ENCODE measurements at regions not wholly inside any gene's neighbourhood (a gene's known extent, or its start where the extent isn't known, plus 50 kb on each side); places are given as distances from the start of the nearest gene placed in this dataset.

DNA sequence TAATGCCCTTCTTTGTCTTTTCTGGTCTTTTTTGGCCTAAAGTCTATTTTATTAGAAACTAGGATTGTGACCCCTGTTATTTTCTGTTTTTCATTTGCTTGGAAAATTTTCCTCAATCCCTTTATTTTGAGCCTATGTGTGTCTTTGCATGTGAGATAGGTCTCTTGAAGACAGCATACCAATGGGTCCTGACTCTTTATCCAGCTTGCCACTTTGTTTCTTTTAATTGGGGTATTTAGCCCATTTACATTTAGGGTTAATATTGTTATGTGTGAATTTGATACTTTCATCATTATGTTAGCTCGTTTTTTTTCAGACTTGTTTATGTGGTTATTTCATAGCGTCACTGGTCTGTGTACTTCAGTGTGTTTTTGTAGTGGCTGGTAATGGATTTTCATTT is 682.6 kb downstream of the JRKL start:
- TF ChIP-seq POLR2AphosphoS5 (IDR thresholded peaks at IDR 0.05) (no peak), POLR2A (IDR thresholded peaks at IDR 0.05) (no peak), CTCF (IDR thresholded peaks at IDR 0.05) (no peak)
